H9 (cell line): ENCODE measurements at regions not wholly inside any gene's neighbourhood (a gene's known extent, or its start where the extent isn't known, plus 50 kb on each side); places are given as distances from the start of the nearest gene placed in this dataset.

ENCODE experiments used
- DNase-seq: peaks from one replicate; pipeline ENCODE4 v3.0.0-alpha.2; 2017
- H2AFZ ChIP-seq: one replicate; pipeline ENCODE4 v1.6.1; 2013; ENCODE audit warnings: mild to moderate bottlenecking, low read length, control low read depth, moderate library complexity
- H2AK5ac ChIP-seq: 2 replicates; pipeline ENCODE4 v1.6.1; 2013; ENCODE audit warnings: low read length, control low read depth, mixed read lengths; ENCODE audit not compliant: insufficient read length
- H2BK120ac ChIP-seq: one replicate; pipeline ENCODE4 v1.6.1; 2013; ENCODE audit warnings: low read depth, mild to moderate bottlenecking, low read length, control low read depth, inconsistent platforms; ENCODE audit not compliant: poor library complexity, severe bottlenecking
- H2BK12ac ChIP-seq: 2 replicates; pipeline ENCODE4 v1.6.1; 2013; ENCODE audit warnings: low read length, control low read depth, mixed read lengths, low read depth; ENCODE audit not compliant: insufficient read length
- H2BK15ac ChIP-seq: 2 replicates; pipeline ENCODE4 v1.6.1; 2013; ENCODE audit warnings: low read depth, low read length, control low read depth
- H2BK20ac ChIP-seq: one replicate; pipeline ENCODE4 v1.6.1; 2013; ENCODE audit warnings: low read depth, mild to moderate bottlenecking, low read length, control low read depth, inconsistent platforms; ENCODE audit not compliant: poor library complexity, severe bottlenecking
- H2BK5ac ChIP-seq: 2 replicates; pipeline ENCODE4 v1.6.1; 2013; ENCODE audit warnings: low read length, control low read depth, mixed read lengths; ENCODE audit not compliant: insufficient read length
- H3K14ac ChIP-seq: 2 replicates; pipeline ENCODE4 v1.6.1; 2013; ENCODE audit warnings: low read length, control low read depth; ENCODE audit not compliant: insufficient read depth
- H3K18ac ChIP-seq: 2 replicates; pipeline ENCODE4 v1.6.1; 2013; ENCODE audit warnings: low read depth, mild to moderate bottlenecking, mixed read lengths, low read length, control low read depth; ENCODE audit not compliant: insufficient read length
- H3K23ac ChIP-seq: 2 replicates; pipeline ENCODE4 v1.6.1; 2013; ENCODE audit warnings: low read length, control low read depth, mixed read lengths, low read depth; ENCODE audit not compliant: insufficient read length
- H3K23me2 ChIP-seq: 2 replicates; pipeline ENCODE4 v1.6.1; 2013; ENCODE audit warnings: low read depth, mild to moderate bottlenecking, mixed read lengths, low read length, control low read depth; ENCODE audit not compliant: insufficient read length, poor library complexity, severe bottlenecking
- H3K27ac ChIP-seq: 2 replicates; pipeline ENCODE4 v1.5.1; 2013; ENCODE audit warnings: low read length, control low read depth, mixed read lengths, low read depth; ENCODE audit not compliant: insufficient read length
- H3K27me3 ChIP-seq: 2 replicates; pipeline ENCODE4 v1.6.1; 2013; ENCODE audit warnings: low read length, control low read depth, inconsistent platforms; ENCODE audit not compliant: insufficient read depth
- H3K4ac ChIP-seq: 2 replicates; pipeline ENCODE4 v1.6.1; 2013; ENCODE audit warnings: low read depth, mild to moderate bottlenecking, control low read depth, inconsistent platforms, low read length, moderate library complexity
- H3K4me1 ChIP-seq: 2 replicates; pipeline ENCODE4 v1.6.1; 2013; ENCODE audit warnings: low read length, control low read depth, inconsistent platforms; ENCODE audit not compliant: insufficient read depth
- H3K4me2 ChIP-seq: 2 replicates; pipeline ENCODE4 v1.6.1; 2013; ENCODE audit warnings: low read length, control low read depth, mixed read lengths; ENCODE audit not compliant: insufficient read length, insufficient read depth
- H3K56ac ChIP-seq: 2 replicates; pipeline ENCODE4 v1.6.1; 2013; ENCODE audit warnings: low read depth, mild to moderate bottlenecking, mixed read lengths, low read length, control low read depth; ENCODE audit not compliant: insufficient read length
- H3K79me1 ChIP-seq: 2 replicates; pipeline ENCODE4 v1.6.1; 2013; ENCODE audit warnings: low read depth, mild to moderate bottlenecking, moderate library complexity, low read length, control low read depth, inconsistent platforms; ENCODE audit not compliant: insufficient read depth, poor library complexity, severe bottlenecking
- H3K79me2 ChIP-seq: 2 replicates; pipeline ENCODE4 v1.6.1; 2013; ENCODE audit warnings: low read length, control low read depth, inconsistent platforms; ENCODE audit not compliant: insufficient read depth
- H3K9ac ChIP-seq: 2 replicates; pipeline ENCODE4 v1.6.1; 2013; ENCODE audit warnings: low read length, control low read depth, mixed read lengths; ENCODE audit not compliant: insufficient read length; ENCODE audit errors: extremely low read depth
- H3K9me3 ChIP-seq: one replicate; pipeline ENCODE4 v1.6.1; 2013; ENCODE audit warnings: low read depth, low read length, inconsistent platforms; ENCODE audit not compliant: control insufficient read depth
- H3T11ph ChIP-seq: one replicate; pipeline ENCODE4 v1.6.1; 2013; ENCODE audit warnings: mild to moderate bottlenecking, low read length, control low read depth, inconsistent platforms
- H4K20me1 ChIP-seq: one replicate; pipeline ENCODE4 v1.6.1; 2013; ENCODE audit not compliant: control insufficient read depth, insufficient read length, insufficient read depth
- H4K5ac ChIP-seq: 2 replicates; pipeline ENCODE4 v1.6.1; 2013; ENCODE audit warnings: low read depth, mild to moderate bottlenecking, mixed read lengths, low read length, control low read depth; ENCODE audit not compliant: insufficient read length
- H4K8ac ChIP-seq: replicated peaks from 2 replicates; pipeline ENCODE4 v1.6.1; 2013; ENCODE audit warnings: low read length, control low read depth, mixed read lengths, low read depth; ENCODE audit not compliant: insufficient read length
- H4K91ac ChIP-seq: 2 replicates; pipeline ENCODE4 v1.6.1; 2013; ENCODE audit warnings: low read depth, mild to moderate bottlenecking, moderate library complexity, mixed read lengths, low read length, control low read depth; ENCODE audit not compliant: insufficient read length
- H3K27ac Mint-ChIP-seq, 3 experiments: 2 replicates in 2 of 3; 3 replicates in 1 of 3; pipeline ENCODE4 v1.8.0; 2020 to 2021; ENCODE audit warnings: mixed read lengths in 3 of 3, mild to moderate bottlenecking in 1 of 3, moderate library complexity in 1 of 3
- H3K27me3 Mint-ChIP-seq: 2 replicates; pipeline ENCODE4 v1.8.0; 2021; ENCODE audit warnings: low read depth, mild to moderate bottlenecking, moderate library complexity, mixed read lengths
- H3K36me3 Mint-ChIP-seq, 3 experiments: 2 replicates in 2 of 3; 3 replicates in 1 of 3; pipeline ENCODE4 v1.8.0; 2020 to 2021; ENCODE audit warnings: low read depth in 3 of 3, mixed read lengths in 3 of 3; ENCODE audit not compliant: insufficient read depth in 1 of 3
- H3K4me1 Mint-ChIP-seq, 2 experiments: 2 replicates each; pipeline ENCODE4 v1.8.0; 2020; ENCODE audit warnings: mixed read lengths in 2 of 2
- H3K4me3 Mint-ChIP-seq, 2 experiments: 2 replicates in 1 of 2; 3 replicates in 1 of 2; pipeline ENCODE4 v1.8.0; 2020 to 2021; ENCODE audit warnings: mild to moderate bottlenecking in 2 of 2, mixed read lengths in 2 of 2, moderate library complexity in 1 of 2
- H3K9me3 Mint-ChIP-seq, 2 experiments: 2 replicates in 1 of 2; 3 replicates in 1 of 2; pipeline ENCODE4 v1.8.0; 2020; ENCODE audit warnings: mild to moderate bottlenecking in 2 of 2, mixed read lengths in 2 of 2, moderate library complexity in 1 of 2
- CTCF ChIP-seq: fragments of 200-600 bp; sonication (generic); conservative IDR thresholded peaks from 3 replicates; pipeline ENCODE4 v1.8.0; 2021; ENCODE audit warnings: antibody characterized with exemption, mild to moderate bottlenecking
- WGBS: extraction: QIAGEN DNeasy Blood & Tissue Kit; methylation state at CpG from one replicate; pipeline ENCODE4 v1.1.7; 2013; ENCODE audit warnings: missing lambda C conversion rate, low lambda C conversion rate, mixed read lengths; ENCODE audit not compliant: insufficient read length; ENCODE audit errors: extremely low coverage; 5-methylcytosine and 5-hydroxymethylcytosine counted together

- H3T11ph ChIP-seq: no peak overlapping the region
- H3K23ac ChIP-seq: no peak overlapping the region
- H3K27ac Mint-ChIP-seq: no peak overlapping the region
- H3K9ac ChIP-seq: no peak overlapping the region
- H3K27ac ChIP-seq: no peak overlapping the region
- no peak for DNase-seq
- H2BK120ac ChIP-seq: no peak overlapping the region
- H3K9me3 ChIP-seq: no peaks in the 10 kb centered on the region
- no peaks in the 10 kb centered on the region for H3K79me1 ChIP-seq
- no peaks in the 10 kb centered on the region for H4K20me1 ChIP-seq
- no peak overlapping the region for H2BK15ac ChIP-seq
- no peaks in the 10 kb centered on the region for H3K27me3 ChIP-seq
- no peak overlapping the region for H2BK12ac ChIP-seq
- no peaks in the 10 kb centered on the region for H3K23me2 ChIP-seq
- peaks cover 1% of the 10 kb centered on the region; the same call in 1 of the 2 replicates for H3K27me3 Mint-ChIP-seq
- no peak overlapping the region for H3K4ac ChIP-seq
- no peaks in the 10 kb centered on the region; a peak in 2 of 7 replicates for H3K36me3 Mint-ChIP-seq
- H2BK20ac ChIP-seq: no peak overlapping the region
- no CpG with 5 or more reads among the region's 4 CpGs for WGBS
- H4K5ac ChIP-seq: no peak overlapping the region
- no peak overlapping the region for H4K8ac ChIP-seq
- no peak overlapping the region for H2AFZ ChIP-seq
- peaks cover 4 to 6% of the 10 kb centered on the region in 2 experiments; a peak in 2 of 4 replicates for H3K4me1 Mint-ChIP-seq
- no peak overlapping the region for H3K56ac ChIP-seq
- no peak overlapping the region for H3K18ac ChIP-seq
- H3K4me1 ChIP-seq: no peaks in the 10 kb centered on the region
- H3K4me2 ChIP-seq: no peak overlapping the region
- no peak for TF ChIP-seq CTCF
- peaks cover 0 to 2% of the 10 kb centered on the region in 2 experiments; a peak in 1 of 5 replicates for H3K9me3 Mint-ChIP-seq
- H3K79me2 ChIP-seq: no peaks in the 10 kb centered on the region
- no peak overlapping the region for H4K91ac ChIP-seq
- H3K4me3 Mint-ChIP-seq: no peak overlapping the region
- no peak overlapping the region for H2BK5ac ChIP-seq
- H3K14ac ChIP-seq: no peak overlapping the region
- no peak overlapping the region for H2AK5ac ChIP-seq
These were observed 126.3 kb upstream of the KRAS start for GRCh38 chr12:25376985-25377384.
